ENCODE measurements at regions not wholly inside any gene's neighbourhood (a gene's known extent, or its start where the extent isn't known, plus 50 kb on each side); places are given as distances from the start of the nearest gene placed in this dataset.

GRCh38 chr1:232521660-232522059, 108.3 kb downstream of the SIPA1L2 start:
- no peak overlapping the region for H3K4me3 ChIP-seq (ENCODE audit: low read depth in 1 of 3, low read length in 3 of 3)
- no peaks in the 10 kb centered on the region for H3K27me3 ChIP-seq (ENCODE audit: control insufficient read depth in 3 of 3, insufficient read depth in 3 of 3, low read length in 3 of 3)
- H3K27ac ChIP-seq (ENCODE audit: low read depth in 1 of 3, low read length in 2 of 3): no peak overlapping the region
- H3K36me3 ChIP-seq (ENCODE audit: control insufficient read depth in 3 of 3, insufficient read depth in 2 of 3, low read depth in 1 of 3, low read length in 3 of 3): no peaks in the 10 kb centered on the region
- no peaks in the 10 kb centered on the region for H3K4me1 ChIP-seq (ENCODE audit: control insufficient read depth in 3 of 3, insufficient read depth in 2 of 3, low read depth in 1 of 3, low read length in 2 of 3)
- DNase-seq (no peak), FAIRE-seq (no peak)
- 91 to 96% (median 96%) methylated on average over 1 of the region's 1 CpG for whole genome bisulfite sequencing, 3 donors
- no peaks in the 10 kb centered on the region for H3K9me3 ChIP-seq (ENCODE audit: control insufficient read depth in 2 of 2, insufficient read depth in 1 of 2, low read depth in 1 of 2, low read length in 1 of 2)

GRCh38 chr1:232519186-232519585, 110.7 kb downstream of the SIPA1L2 start:
- Histone ChIP-seq H3K4me1 (ENCODE audit: control insufficient read depth in 3 of 3, insufficient read depth in 2 of 3, low read depth in 1 of 3, low read length in 2 of 3) (no peaks in the 10 kb centered on the region), H3K27ac (ENCODE audit: low read depth in 1 of 3, low read length in 2 of 3) (no peak overlapping the region), H3K4me3 (ENCODE audit: low read depth in 1 of 3, low read length in 3 of 3) (no peak overlapping the region), H3K36me3 (ENCODE audit: control insufficient read depth in 3 of 3, insufficient read depth in 2 of 3, low read depth in 1 of 3, low read length in 3 of 3) (peaks cover 0 to 9% (median 2%) of the 10 kb centered on the region in 3 donors), H3K27me3 (ENCODE audit: control insufficient read depth in 3 of 3, insufficient read depth in 3 of 3, low read length in 3 of 3) (no peaks in the 10 kb centered on the region), H3K9me3 (ENCODE audit: control insufficient read depth in 2 of 2, insufficient read depth in 1 of 2, low read depth in 1 of 2, low read length in 1 of 2) (no peaks in the 10 kb centered on the region)
- FAIRE-seq (no peak), DNase-seq (no peak)
- 90 to 97% (median 95%) methylated on average over 11 of the region's 11 CpGs for WGBS, 3 donors

DNA sequence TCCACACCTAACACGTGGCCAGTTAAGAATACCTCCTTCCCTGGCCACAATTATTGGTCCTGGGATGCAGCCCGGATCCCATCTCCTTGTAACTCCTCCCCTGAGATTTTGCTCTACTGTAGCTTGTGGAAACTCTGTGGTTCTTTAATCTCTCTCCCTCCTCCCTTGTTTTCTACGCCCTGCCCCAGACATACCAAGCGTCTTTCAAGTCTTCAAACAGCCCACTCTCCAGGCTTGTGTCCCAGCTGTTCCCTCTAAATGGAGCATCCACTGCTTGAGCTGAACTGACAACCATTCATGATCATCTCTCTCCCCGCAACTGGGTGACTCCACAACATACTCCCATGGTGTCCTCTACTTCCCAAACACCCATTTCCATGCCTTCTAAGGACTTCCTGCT, 111.6 kb downstream of the SIPA1L2 start:
- DNase-seq: no peak
- Histone ChIP-seq H3K27ac (ENCODE audit: low read depth in 1 of 3, low read length in 2 of 3) (no peak overlapping the region), H3K36me3 (ENCODE audit: control insufficient read depth in 3 of 3, insufficient read depth in 2 of 3, low read depth in 1 of 3, low read length in 3 of 3) (peaks cover 0 to 15% (median 2%) of the 10 kb centered on the region in 3 donors), H3K4me1 (ENCODE audit: control insufficient read depth in 3 of 3, insufficient read depth in 2 of 3, low read depth in 1 of 3, low read length in 2 of 3) (no peaks in the 10 kb centered on the region), H3K27me3 (ENCODE audit: control insufficient read depth in 3 of 3, insufficient read depth in 3 of 3, low read length in 3 of 3) (no peaks in the 10 kb centered on the region), H3K9me3 (ENCODE audit: control insufficient read depth in 2 of 2, insufficient read depth in 1 of 2, low read depth in 1 of 2, low read length in 1 of 2) (no peaks in the 10 kb centered on the region), H3K4me3 (ENCODE audit: low read depth in 1 of 3, low read length in 3 of 3) (no peak overlapping the region)
- 90 to 95% (median 94%) methylated on average over 5 of the region's 5 CpGs for WGBS, 3 donors
- no peak for FAIRE-seq

- DNase-seq: no peak
- no peaks in the 10 kb centered on the region for H3K27me3 ChIP-seq (ENCODE audit: control insufficient read depth in 3 of 3, insufficient read depth in 3 of 3, low read length in 3 of 3)
- H3K27ac ChIP-seq (ENCODE audit: low read depth in 1 of 3, low read length in 2 of 3): no peak overlapping the region
- no peak for FAIRE-seq
- peaks cover 0 to 15% (median 2%) of the 10 kb centered on the region in 3 donors for H3K36me3 ChIP-seq (ENCODE audit: control insufficient read depth in 3 of 3, insufficient read depth in 2 of 3, low read depth in 1 of 3, low read length in 3 of 3)
- H3K4me1 ChIP-seq (ENCODE audit: control insufficient read depth in 3 of 3, insufficient read depth in 2 of 3, low read depth in 1 of 3, low read length in 2 of 3): no peaks in the 10 kb centered on the region
- no peaks in the 10 kb centered on the region for H3K9me3 ChIP-seq (ENCODE audit: control insufficient read depth in 2 of 2, insufficient read depth in 1 of 2, low read depth in 1 of 2, low read length in 1 of 2)
- WGBS, 3 donors: 94 to 96% (median 94%) methylated on average over 4 of the region's 4 CpGs
- H3K4me3 ChIP-seq (ENCODE audit: low read depth in 1 of 3, low read length in 3 of 3): no peak overlapping the region
These were observed 112.7 kb downstream of the SIPA1L2 start for GRCh38 chr1:232517204-232517603.

DNA sequence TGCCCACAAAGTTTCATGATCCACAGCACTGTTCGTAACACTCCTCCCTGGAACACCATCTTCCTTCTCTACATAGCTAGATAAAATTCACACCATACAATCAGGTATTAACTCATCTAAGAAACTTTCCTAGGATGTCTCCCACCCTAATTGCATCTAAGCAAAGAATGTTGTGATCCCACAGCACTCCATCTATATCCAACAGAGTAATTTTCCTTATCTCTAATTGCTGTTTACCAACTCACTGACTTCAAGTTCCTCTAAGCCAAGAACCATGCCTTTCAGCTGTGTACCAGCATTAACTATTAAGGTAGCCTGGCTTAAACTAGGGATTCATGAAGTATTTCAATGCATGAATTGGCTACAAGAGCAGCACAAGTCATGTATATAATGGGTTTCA, 114.2 kb downstream of the SIPA1L2 start:
- 95 to 100% (median 96%) methylated on average over 1 of the region's 1 CpG for WGBS, 3 donors
- Histone ChIP-seq H3K27ac (ENCODE audit: low read depth in 1 of 3, low read length in 2 of 3) (no peak overlapping the region), H3K4me3 (ENCODE audit: low read depth in 1 of 3, low read length in 3 of 3) (no peak overlapping the region), H3K36me3 (ENCODE audit: control insufficient read depth in 3 of 3, insufficient read depth in 2 of 3, low read depth in 1 of 3, low read length in 3 of 3) (peaks cover 0 to 15% (median 2%) of the 10 kb centered on the region in 3 donors), H3K9me3 (ENCODE audit: control insufficient read depth in 2 of 2, insufficient read depth in 1 of 2, low read depth in 1 of 2, low read length in 1 of 2) (no peaks in the 10 kb centered on the region), H3K4me1 (ENCODE audit: control insufficient read depth in 3 of 3, insufficient read depth in 2 of 3, low read depth in 1 of 3, low read length in 2 of 3) (no peaks in the 10 kb centered on the region), H3K27me3 (ENCODE audit: control insufficient read depth in 3 of 3, insufficient read depth in 3 of 3, low read length in 3 of 3) (no peaks in the 10 kb centered on the region)
- FAIRE-seq: no peak
- DNase-seq: no peak

GRCh38 chr1:232512712-232513111, 117.2 kb downstream of the SIPA1L2 start:
- Histone ChIP-seq H3K27me3 (ENCODE audit: control insufficient read depth in 3 of 3, insufficient read depth in 3 of 3, low read length in 3 of 3) (no peaks in the 10 kb centered on the region), H3K9me3 (ENCODE audit: control insufficient read depth in 2 of 2, insufficient read depth in 1 of 2, low read depth in 1 of 2, low read length in 1 of 2) (no peaks in the 10 kb centered on the region), H3K4me3 (ENCODE audit: low read depth in 1 of 3, low read length in 3 of 3) (no peak overlapping the region), H3K27ac (ENCODE audit: low read depth in 1 of 3, low read length in 2 of 3) (no peak overlapping the region), H3K4me1 (ENCODE audit: control insufficient read depth in 3 of 3, insufficient read depth in 2 of 3, low read depth in 1 of 3, low read length in 2 of 3) (no peaks in the 10 kb centered on the region), H3K36me3 (ENCODE audit: control insufficient read depth in 3 of 3, insufficient read depth in 2 of 3, low read depth in 1 of 3, low read length in 3 of 3) (peaks cover 0 to 15% (median 2%) of the 10 kb centered on the region in 3 donors)
- FAIRE-seq (no peak), DNase-seq (no peak)
- WGBS, 3 donors: 94 to 98% (median 95%) methylated on average over 5 of the region's 5 CpGs

DNA sequence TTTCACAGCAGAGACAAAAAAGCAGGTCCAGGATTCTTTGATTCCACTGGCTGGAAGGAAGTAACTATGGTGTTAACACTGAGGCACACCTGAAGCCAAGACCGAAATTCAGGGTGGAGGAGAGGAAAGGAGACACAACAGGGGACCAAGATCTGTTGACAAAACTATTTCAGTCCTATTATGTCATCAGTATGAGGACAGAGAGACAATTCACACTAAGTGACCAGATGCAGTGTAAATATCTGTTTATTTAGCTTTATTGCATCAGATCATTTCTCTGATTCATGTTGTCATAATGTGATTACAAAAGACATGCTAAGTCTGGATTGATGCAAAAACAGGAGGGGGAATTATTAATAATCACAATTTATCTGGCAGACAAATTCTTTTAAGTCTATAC, 118.8 kb downstream of the SIPA1L2 start:
- WGBS, 3 donors: 79 to 88% (median 88%) methylated on average over 1 of the region's 1 CpG
- no peaks in the 10 kb centered on the region for H3K9me3 ChIP-seq (ENCODE audit: control insufficient read depth in 2 of 2, insufficient read depth in 1 of 2, low read depth in 1 of 2, low read length in 1 of 2)
- FAIRE-seq (no peak), DNase-seq (no peak)
- no peaks in the 10 kb centered on the region for H3K27me3 ChIP-seq (ENCODE audit: control insufficient read depth in 3 of 3, insufficient read depth in 3 of 3, low read length in 3 of 3)
- H3K36me3 ChIP-seq (ENCODE audit: control insufficient read depth in 3 of 3, insufficient read depth in 2 of 3, low read depth in 1 of 3, low read length in 3 of 3): peaks cover 0 to 15% (median 2%) of the 10 kb centered on the region in 3 donors
- no peak overlapping the region for H3K4me3 ChIP-seq (ENCODE audit: low read depth in 1 of 3, low read length in 3 of 3)
- no peak overlapping the region for H3K27ac ChIP-seq (ENCODE audit: low read depth in 1 of 3, low read length in 2 of 3)
- no peaks in the 10 kb centered on the region for H3K4me1 ChIP-seq (ENCODE audit: control insufficient read depth in 3 of 3, insufficient read depth in 2 of 3, low read depth in 1 of 3, low read length in 2 of 3)

GRCh38 chr1:232510367-232511110, 119.4 kb downstream of the SIPA1L2 start:
- peaks cover 0 to 15% (median 2%) of the 10 kb centered on the region in 3 donors for H3K36me3 ChIP-seq (ENCODE audit: control insufficient read depth in 3 of 3, insufficient read depth in 2 of 3, low read depth in 1 of 3, low read length in 3 of 3)
- FAIRE-seq (no peak), DNase-seq (no peak)
- WGBS, 3 donors: 87 to 97% (median 88%) methylated on average over 6 of the region's 6 CpGs
- no peak overlapping the region for H3K27ac ChIP-seq (ENCODE audit: low read depth in 1 of 3, low read length in 2 of 3)
- no peaks in the 10 kb centered on the region for H3K4me1 ChIP-seq (ENCODE audit: control insufficient read depth in 3 of 3, insufficient read depth in 2 of 3, low read depth in 1 of 3, low read length in 2 of 3)
- H3K27me3 ChIP-seq (ENCODE audit: control insufficient read depth in 3 of 3, insufficient read depth in 3 of 3, low read length in 3 of 3): no peaks in the 10 kb centered on the region
- H3K4me3 ChIP-seq (ENCODE audit: low read depth in 1 of 3, low read length in 3 of 3): no peak overlapping the region
- H3K9me3 ChIP-seq (ENCODE audit: control insufficient read depth in 2 of 2, insufficient read depth in 1 of 2, low read depth in 1 of 2, low read length in 1 of 2): peaks cover 0 to under 1% of the 10 kb centered on the region in 2 donors

DNA sequence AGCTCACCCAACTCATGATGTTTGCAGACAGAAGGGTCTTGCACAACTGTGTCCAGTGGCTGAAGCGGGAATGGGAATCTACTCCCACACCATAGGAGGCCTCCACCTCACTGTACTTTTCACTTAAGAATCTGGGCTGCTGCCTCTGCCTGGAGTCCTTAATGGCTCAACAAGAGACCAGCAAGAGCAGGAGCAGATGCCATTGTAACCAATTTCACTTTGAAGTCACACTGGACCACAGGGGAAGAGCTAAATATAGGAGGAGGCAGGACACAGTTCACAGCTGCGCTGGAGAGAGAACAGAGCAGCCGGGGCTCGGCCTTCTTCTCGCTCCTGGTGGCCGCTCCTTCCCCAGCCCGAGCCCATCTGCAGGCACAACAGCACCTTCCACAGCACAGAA, 120.4 kb downstream of the SIPA1L2 start:
- Histone ChIP-seq H3K4me1 (ENCODE audit: control insufficient read depth in 3 of 3, insufficient read depth in 2 of 3, low read depth in 1 of 3, low read length in 2 of 3) (no peaks in the 10 kb centered on the region), H3K27me3 (ENCODE audit: control insufficient read depth in 3 of 3, insufficient read depth in 3 of 3, low read length in 3 of 3) (no peaks in the 10 kb centered on the region), H3K4me3 (ENCODE audit: low read depth in 1 of 3, low read length in 3 of 3) (no peak overlapping the region), H3K9me3 (ENCODE audit: control insufficient read depth in 2 of 2, insufficient read depth in 1 of 2, low read depth in 1 of 2, low read length in 1 of 2) (peaks cover 0 to 2% of the 10 kb centered on the region in 2 donors), H3K27ac (ENCODE audit: low read depth in 1 of 3, low read length in 2 of 3) (no peak overlapping the region), H3K36me3 (ENCODE audit: control insufficient read depth in 3 of 3, insufficient read depth in 2 of 3, low read depth in 1 of 3, low read length in 3 of 3) (peaks cover 0 to 11% (median 0%) of the 10 kb centered on the region in 3 donors)
- 73 to 82% (median 74%) methylated on average over 7 of the region's 7 CpGs for WGBS, 3 donors
- FAIRE-seq (no peak), DNase-seq (no peak)

Data from small intestine (tissue), 7 donors.